ENCODE measurements at regions not wholly inside any gene's neighbourhood (a gene's known extent, or its start where the extent isn't known, plus 50 kb on each side); places are given as distances from the start of the nearest gene placed in this dataset.

DNA sequence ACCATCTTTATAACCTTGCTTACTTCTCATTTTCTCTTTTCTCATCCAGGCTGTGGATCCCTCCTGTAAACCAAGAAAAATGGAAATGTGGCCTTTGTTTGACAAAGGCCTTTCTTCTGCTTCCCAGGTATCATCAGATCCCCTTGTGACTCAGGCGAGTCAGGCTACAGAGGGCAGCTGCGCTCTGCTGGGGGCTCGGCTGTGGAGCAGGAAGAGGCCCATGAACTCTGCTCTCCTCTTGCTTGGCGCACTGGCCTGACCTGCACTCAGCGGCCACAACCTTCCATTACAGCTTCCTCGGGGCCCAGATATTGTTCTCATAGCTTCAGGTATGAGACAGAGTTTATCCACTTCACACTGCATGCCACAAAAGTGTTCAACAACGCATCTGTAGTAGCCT, 457.6 kb upstream of the COBL start:
- Mint-ChIP-seq H3K27me3 (no peaks in the 10 kb centered on the region), H3K4me3 (no peak overlapping the region), H3K27ac (no peak overlapping the region)

DNA sequence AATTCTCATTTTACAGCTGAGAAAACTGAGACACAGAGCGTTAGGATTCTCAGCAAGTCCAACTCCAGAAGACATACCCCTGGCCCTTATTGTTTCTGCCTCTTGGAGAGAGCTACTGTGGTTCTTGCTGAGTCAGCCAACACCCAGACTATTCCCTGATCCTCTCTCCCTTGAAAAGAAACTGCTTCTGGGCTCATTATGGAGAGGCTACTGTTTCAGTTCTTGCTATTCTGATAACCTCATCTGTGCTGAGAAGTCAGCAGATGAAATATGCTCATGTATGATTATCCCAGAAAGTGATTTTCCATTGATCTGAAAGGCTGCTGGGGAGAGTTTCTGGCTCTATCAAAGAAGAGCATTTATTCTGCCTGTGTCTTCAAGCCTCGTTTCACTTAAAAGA, 455.6 kb upstream of the COBL start:
- CTCF ChIA-PET = no interaction called here
- no peak overlapping the region for H3K4me3 Mint-ChIP-seq
- H3K4me1 Mint-ChIP-seq = no peaks in the 10 kb centered on the region
- no peak overlapping the region for H3K27ac Mint-ChIP-seq
- ATAC-seq (no peak), DNase-seq (no peak)
- no peaks in the 10 kb centered on the region for H3K27me3 Mint-ChIP-seq
- peaks cover 2% of the 10 kb centered on the region for H3K9me3 Mint-ChIP-seq (ENCODE audit: low read depth)
- no peaks in the 10 kb centered on the region for H3K36me3 Mint-ChIP-seq

More for the DNA sequence above, 457.6 kb upstream of the COBL start:
- Mint-ChIP-seq H3K36me3 (no peaks in the 10 kb centered on the region), H3K4me1 (no peaks in the 10 kb centered on the region), H3K9me3 (ENCODE audit: low read depth) (no peaks in the 10 kb centered on the region)
- ATAC-seq (no peak), DNase-seq (no peak)
- CTCF ChIA-PET = no interaction called here

DNA sequence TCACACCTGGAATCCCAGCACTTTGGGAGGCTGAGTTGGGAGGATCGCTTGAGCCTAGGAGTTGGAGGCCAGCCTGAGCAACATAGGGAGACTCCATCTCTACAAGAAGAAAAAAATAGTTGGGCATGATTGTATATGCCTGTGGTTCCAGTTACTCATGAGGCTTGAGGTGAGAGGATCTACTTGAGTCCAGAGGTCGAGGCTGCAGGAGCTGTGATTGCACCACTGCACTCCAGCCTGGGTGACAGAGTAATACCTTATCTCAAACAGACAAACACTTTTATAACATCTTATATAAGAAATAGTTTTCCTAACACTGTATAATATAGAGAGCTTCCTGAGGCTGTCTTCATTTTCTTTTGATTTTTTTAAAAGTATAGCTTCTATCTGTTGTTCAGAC, 448.4 kb upstream of the COBL start:
- Mint-ChIP-seq H3K4me1 (no peaks in the 10 kb centered on the region), H3K9me3 (ENCODE audit: low read depth) (peaks cover 4% of the 10 kb centered on the region), H3K4me3 (no peak overlapping the region), H3K27me3 (no peaks in the 10 kb centered on the region), H3K36me3 (no peaks in the 10 kb centered on the region), H3K27ac (no peak overlapping the region)
- no peak for ATAC-seq
- no peak for DNase-seq
- CTCF ChIA-PET = no interaction called here

- no peaks in the 10 kb centered on the region for H3K4me1 Mint-ChIP-seq
- no peaks in the 10 kb centered on the region for H3K36me3 Mint-ChIP-seq
- H3K27ac Mint-ChIP-seq = no peak overlapping the region
- ATAC-seq (no peak), DNase-seq (no peak)
- H3K27me3 Mint-ChIP-seq = no peaks in the 10 kb centered on the region
- H3K9me3 Mint-ChIP-seq (ENCODE audit: low read depth) = peaks cover 8% of the 10 kb centered on the region
- CTCF ChIA-PET = no interaction called here
- no peak overlapping the region for H3K4me3 Mint-ChIP-seq
Measured at GRCh38 chr7:51759985-51760384, 443.4 kb upstream of the COBL start.

DNA sequence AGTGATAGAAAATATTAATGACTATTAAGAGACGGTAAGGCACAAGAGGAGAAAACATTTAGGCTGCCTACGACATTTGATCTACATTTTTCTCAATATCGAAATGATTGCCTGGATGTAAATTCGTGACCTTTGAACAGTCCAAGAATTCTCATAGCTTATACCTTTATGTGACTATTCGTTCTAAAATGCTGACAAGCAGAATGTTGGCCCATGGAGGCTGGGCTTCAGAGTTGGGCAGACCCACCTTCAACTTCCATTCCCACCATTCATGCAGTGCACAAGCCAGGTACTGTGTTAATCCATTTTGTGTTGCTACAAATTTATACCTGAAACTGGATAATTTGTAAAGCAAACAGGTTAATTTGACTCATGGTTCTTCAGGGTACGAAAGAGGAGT, 441.4 kb upstream of the COBL start:
- no peak overlapping the region for H3K27ac Mint-ChIP-seq

DNA sequence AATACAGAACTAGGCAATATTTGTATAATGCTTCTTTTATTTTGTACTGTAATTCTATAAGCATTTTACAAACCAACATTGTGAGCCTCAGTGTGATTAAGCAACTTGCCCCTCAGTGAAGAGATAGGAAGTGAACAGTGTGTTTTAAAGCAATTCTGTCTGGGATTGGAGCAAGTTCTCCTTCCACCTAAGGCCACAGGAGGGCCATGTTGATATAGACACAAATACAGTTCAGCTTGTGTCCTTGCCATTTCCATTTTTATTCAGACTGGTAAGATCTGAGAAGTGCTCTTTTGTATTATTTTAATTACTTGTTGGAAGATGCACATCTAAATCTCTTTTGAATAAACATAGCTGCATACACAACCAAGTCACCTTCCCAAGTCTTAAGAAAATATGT, 416.3 kb upstream of the COBL start:
- Mint-ChIP-seq H3K36me3 (no peaks in the 10 kb centered on the region), H3K4me3 (no peak overlapping the region), H3K27me3 (no peaks in the 10 kb centered on the region), H3K27ac (no peak overlapping the region), H3K9me3 (ENCODE audit: low read depth) (peaks cover 7% of the 10 kb centered on the region), H3K4me1 (no peaks in the 10 kb centered on the region)
- DNase-seq = no peak
- no peak for ATAC-seq
- CTCF ChIA-PET = no interaction called here

More for the DNA sequence above, 441.4 kb upstream of the COBL start:
- Mint-ChIP-seq H3K27me3 (no peaks in the 10 kb centered on the region), H3K4me1 (no peaks in the 10 kb centered on the region), H3K36me3 (no peaks in the 10 kb centered on the region), H3K9me3 (ENCODE audit: low read depth) (peaks cover 8% of the 10 kb centered on the region), H3K4me3 (no peak overlapping the region)
- CTCF ChIA-PET = no interaction called here
- DNase-seq = no peak
- ATAC-seq = no peak

GRCh38 chr7:51732116-51732515, 415.5 kb upstream of the COBL start:
- no peaks in the 10 kb centered on the region for H3K36me3 Mint-ChIP-seq
- DNase-seq (no peak), ATAC-seq (no peak)
- CTCF ChIA-PET = interaction anchor here (0.6 kb wide), 1 partner anchor 84 kb away, joined by 3 read pairs; no protein-coding TSS in a partner anchor
- H3K27me3 Mint-ChIP-seq = no peaks in the 10 kb centered on the region
- H3K27ac Mint-ChIP-seq = no peak overlapping the region
- no peak overlapping the region for H3K4me3 Mint-ChIP-seq
- H3K4me1 Mint-ChIP-seq = no peaks in the 10 kb centered on the region
- peaks cover 4% of the 10 kb centered on the region for H3K9me3 Mint-ChIP-seq (ENCODE audit: low read depth)

DNA sequence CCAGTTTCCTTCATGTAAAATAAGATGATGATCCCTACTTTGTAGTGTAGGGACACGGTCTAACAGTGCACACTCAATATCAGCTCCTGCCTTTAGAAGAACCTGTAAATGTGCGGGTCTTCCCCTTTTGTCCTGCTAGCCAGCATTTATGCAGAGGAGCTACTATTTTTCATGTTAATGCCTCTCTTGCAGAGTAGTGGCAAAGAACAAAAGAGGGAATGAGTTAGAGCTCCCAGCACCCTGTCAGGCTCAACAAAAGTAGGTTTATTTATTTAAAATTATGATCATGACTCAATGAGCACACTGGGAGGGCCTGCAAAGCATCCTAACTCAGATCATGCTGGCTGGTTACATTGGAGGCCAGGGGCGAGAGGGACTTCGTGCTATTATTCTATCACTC, 414.5 kb upstream of the COBL start:
- H3K36me3 Mint-ChIP-seq = no peaks in the 10 kb centered on the region
- H3K4me1 Mint-ChIP-seq = no peaks in the 10 kb centered on the region
- peaks cover 4% of the 10 kb centered on the region for H3K9me3 Mint-ChIP-seq (ENCODE audit: low read depth)
- no peaks in the 10 kb centered on the region for H3K27me3 Mint-ChIP-seq
- ATAC-seq (no peak), DNase-seq (no peak)
- CTCF ChIA-PET = no interaction called here
- no peak overlapping the region for H3K27ac Mint-ChIP-seq
- no peak overlapping the region for H3K4me3 Mint-ChIP-seq

DNA sequence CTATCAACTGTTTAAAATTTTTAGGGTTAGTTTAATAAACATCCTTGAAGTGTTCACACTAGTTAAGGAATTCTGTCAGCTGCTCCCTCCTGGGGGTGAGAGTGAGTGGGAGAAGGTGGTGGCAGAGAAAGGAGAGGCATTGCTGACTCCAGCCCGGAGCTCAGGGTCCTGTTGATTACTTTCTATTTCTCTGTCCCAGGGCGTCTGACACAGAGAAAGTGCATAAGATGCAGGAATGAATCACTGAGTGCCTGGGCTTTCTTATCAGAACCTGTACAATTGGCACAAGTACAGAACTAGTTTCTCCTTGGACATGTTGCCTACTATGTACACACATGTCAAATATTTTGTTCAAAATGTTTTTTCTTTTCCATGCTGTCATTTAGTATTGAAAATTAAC, 410.8 kb upstream of the COBL start:
- CTCF ChIA-PET = no interaction called here
- no peak for ATAC-seq

DNA sequence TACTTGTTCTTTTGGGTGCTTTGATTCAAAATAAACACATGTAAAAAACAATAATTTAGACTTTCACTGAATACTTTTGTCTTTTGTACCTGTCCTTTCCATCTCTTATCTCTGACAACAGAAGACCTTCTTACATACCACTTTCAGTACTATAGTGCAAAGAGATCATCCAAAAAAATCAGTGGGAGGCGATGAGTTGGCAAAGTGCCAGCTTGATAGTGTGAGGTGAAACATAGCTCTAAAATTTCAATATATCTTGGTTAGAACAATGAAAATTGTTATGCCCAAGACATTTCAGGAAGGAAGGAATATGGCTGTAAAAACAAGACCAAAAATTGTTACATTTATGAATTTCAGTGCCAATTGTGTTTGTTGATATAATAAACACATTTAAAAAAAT, 390.2 kb upstream of the COBL start:
- H3K9me3 Mint-ChIP-seq (ENCODE audit: low read depth) = peaks cover 8% of the 10 kb centered on the region
- no peaks in the 10 kb centered on the region for H3K27me3 Mint-ChIP-seq
- H3K4me1 Mint-ChIP-seq = no peaks in the 10 kb centered on the region
- DNase-seq (no peak), ATAC-seq (no peak)
- CTCF ChIA-PET = no interaction called here
- no peak overlapping the region for H3K4me3 Mint-ChIP-seq
- no peaks in the 10 kb centered on the region for H3K36me3 Mint-ChIP-seq
- no peak overlapping the region for H3K27ac Mint-ChIP-seq

More for the DNA sequence above, 410.8 kb upstream of the COBL start:
- Mint-ChIP-seq H3K9me3 (ENCODE audit: low read depth) (peaks cover 4% of the 10 kb centered on the region), H3K27ac (no peak overlapping the region), H3K27me3 (no peaks in the 10 kb centered on the region), H3K4me1 (no peaks in the 10 kb centered on the region), H3K36me3 (no peaks in the 10 kb centered on the region), H3K4me3 (no peak overlapping the region)
- DNase-seq = no peak

DNA sequence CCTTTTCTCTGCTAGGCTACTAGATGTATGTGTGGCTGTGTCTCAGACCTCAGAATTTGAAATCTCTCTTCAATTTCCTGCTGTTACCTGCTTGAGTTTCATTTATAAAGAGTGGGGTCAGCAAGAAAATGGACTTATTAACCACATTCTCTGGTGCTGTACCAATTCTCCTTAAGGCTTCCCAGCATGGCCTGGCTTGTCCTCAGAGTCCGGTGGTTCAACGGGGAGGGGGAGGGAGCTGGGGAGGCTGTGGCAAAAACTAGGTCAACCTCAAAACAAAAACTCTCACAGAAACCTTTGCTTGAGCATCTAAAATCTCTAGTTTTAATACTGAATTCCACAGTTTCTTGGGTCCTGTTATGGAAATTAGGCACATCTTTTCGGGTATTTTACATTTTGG, 389.1 kb upstream of the COBL start:
- peaks cover 8% of the 10 kb centered on the region for H3K9me3 Mint-ChIP-seq (ENCODE audit: low read depth)
- ATAC-seq = no peak

DNA sequence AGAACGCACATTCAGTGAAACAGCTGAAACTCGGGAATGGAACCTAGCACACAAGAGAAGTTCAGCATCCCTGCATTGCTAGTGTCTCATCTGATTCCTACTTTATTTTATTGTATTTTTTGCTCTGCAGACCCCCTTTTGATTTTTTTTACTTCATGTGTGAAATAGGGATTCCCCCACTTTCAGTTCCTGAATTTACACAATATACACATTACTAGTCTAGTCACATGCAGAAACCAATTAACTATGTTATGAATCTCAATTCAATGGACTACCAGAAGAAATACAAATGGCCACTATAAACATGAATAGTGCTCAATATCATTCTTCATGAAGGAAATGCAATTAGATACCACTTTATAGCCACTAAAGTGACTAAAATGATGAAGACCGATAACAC, 386.1 kb upstream of the COBL start:
- no peaks in the 10 kb centered on the region for H3K27me3 Mint-ChIP-seq
- no peak overlapping the region for H3K27ac Mint-ChIP-seq
- no peak overlapping the region for H3K4me3 Mint-ChIP-seq
- CTCF ChIA-PET = no interaction called here
- no peaks in the 10 kb centered on the region for H3K4me1 Mint-ChIP-seq
- peaks cover 6% of the 10 kb centered on the region for H3K9me3 Mint-ChIP-seq (ENCODE audit: low read depth)
- DNase-seq = no peak
- no peak for ATAC-seq
- H3K36me3 Mint-ChIP-seq = no peaks in the 10 kb centered on the region

More for the DNA sequence above, 389.1 kb upstream of the COBL start:
- H3K27ac Mint-ChIP-seq = no peak overlapping the region
- H3K36me3 Mint-ChIP-seq = no peaks in the 10 kb centered on the region
- no peaks in the 10 kb centered on the region for H3K4me1 Mint-ChIP-seq
- CTCF ChIA-PET = no interaction called here
- H3K27me3 Mint-ChIP-seq = no peaks in the 10 kb centered on the region
- DNase-seq = no peak
- H3K4me3 Mint-ChIP-seq = no peak overlapping the region

- no peak overlapping the region for H3K4me3 Mint-ChIP-seq
- CTCF ChIA-PET = no interaction called here
- H3K27me3 Mint-ChIP-seq = no peaks in the 10 kb centered on the region
- no peak for ATAC-seq
- DNase-seq = no peak
- no peaks in the 10 kb centered on the region for H3K4me1 Mint-ChIP-seq
- H3K27ac Mint-ChIP-seq = no peak overlapping the region
- no peaks in the 10 kb centered on the region for H3K36me3 Mint-ChIP-seq
- H3K9me3 Mint-ChIP-seq (ENCODE audit: low read depth) = peaks cover 6% of the 10 kb centered on the region
Measured at GRCh38 chr7:51701935-51702334, 385.3 kb upstream of the COBL start.

DNA sequence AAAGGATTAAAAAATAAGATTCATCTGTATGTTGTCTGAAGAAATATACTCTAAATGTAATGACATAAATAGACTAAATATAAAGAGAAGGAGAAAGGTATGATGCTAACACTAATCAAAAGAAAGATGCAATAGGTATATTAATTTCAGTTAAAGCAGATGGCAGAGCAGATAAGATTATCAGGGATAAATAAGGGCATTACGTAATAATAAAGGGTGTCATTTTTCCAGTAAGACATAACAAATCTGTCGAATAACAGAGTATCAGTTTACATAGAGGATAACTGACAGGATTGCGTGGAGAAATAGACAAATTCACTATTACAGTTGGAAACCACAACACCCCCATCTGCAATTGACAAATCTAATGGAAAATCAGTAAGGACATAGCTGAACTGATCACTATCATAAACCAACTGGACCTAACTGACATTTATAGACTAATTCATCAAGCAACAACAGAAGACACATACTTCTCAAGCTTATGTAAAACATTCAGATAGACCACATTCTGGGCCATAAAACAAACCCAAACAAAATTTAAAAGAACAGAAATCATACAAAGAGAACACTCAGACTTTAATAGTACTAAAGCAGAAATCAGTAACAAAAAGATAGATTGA, 384.1 kb upstream of the COBL start:
- Mint-ChIP-seq H3K27me3 (no peaks in the 10 kb centered on the region), H3K4me3 (no peak overlapping the region), H3K4me1 (no peaks in the 10 kb centered on the region), H3K36me3 (no peaks in the 10 kb centered on the region), H3K27ac (no peak overlapping the region), H3K9me3 (ENCODE audit: low read depth) (no peaks in the 10 kb centered on the region)
- DNase-seq (no peak), ATAC-seq (no peak)
- CTCF ChIA-PET = no interaction called here

DNA sequence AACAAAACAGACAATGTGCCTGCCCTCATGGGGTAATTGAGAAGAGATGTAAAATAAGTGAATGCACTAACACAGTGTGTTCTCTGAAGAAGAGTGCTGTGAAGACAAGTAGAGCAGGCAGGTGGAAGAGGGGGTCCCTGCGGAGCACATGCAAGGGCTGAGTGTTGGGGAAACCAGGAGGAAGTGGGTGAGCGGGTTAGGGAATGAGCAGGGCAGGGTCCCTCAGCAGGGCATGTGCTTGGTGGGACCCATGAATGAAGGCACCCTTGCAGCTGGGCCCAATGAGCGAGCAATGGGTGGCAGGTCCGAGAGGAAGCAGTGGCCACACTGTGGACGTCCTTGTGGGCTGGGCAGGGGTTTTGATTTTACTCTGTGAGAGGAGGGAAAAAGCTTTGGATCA, 376.6 kb upstream of the COBL start:
- no peak overlapping the region for H3K27ac Mint-ChIP-seq
- DNase-seq = no peak
- H3K4me1 Mint-ChIP-seq = no peaks in the 10 kb centered on the region
- CTCF ChIA-PET = no interaction called here
- H3K36me3 Mint-ChIP-seq = no peaks in the 10 kb centered on the region
- no peak for ATAC-seq
- H3K27me3 Mint-ChIP-seq = no peaks in the 10 kb centered on the region
- H3K4me3 Mint-ChIP-seq = no peak overlapping the region
- H3K9me3 Mint-ChIP-seq (ENCODE audit: low read depth) = peaks cover 10% of the 10 kb centered on the region

Measured in activated CD8-positive, alpha-beta memory T cell treated with anti-CD3 and anti-CD28 coated beads, Interleukin-2, amount 10 ng/mL, durations not matched to agents 7 days and 5 days (primary cell).